Vagina (tissue), 2 donors: ENCODE measurements at regions not wholly inside any gene's neighbourhood (a gene's known extent, or its start where the extent isn't known, plus 50 kb on each side); places are given as distances from the start of the nearest gene placed in this dataset.

Experiments used
- CTCF ChIP-seq, 3 experiments: fragments of 450-650 bp in 2 of 3; fragments of 200-600 bp in 1 of 3; sonication (generic) in 1 of 3; IDR thresholded peaks; one replicate each; pipeline ENCODE4 v1.5.1; 2017 to 2019; ENCODE audit warnings: antibody characterized with exemption in 3 of 3, mild to moderate bottlenecking in 2 of 3, moderate library complexity in 2 of 3
- POLR2A ChIP-seq, 2 donors: fragments of 450-650 bp; IDR thresholded peaks; one replicate each; pipeline ENCODE4 v1.6.1; 2017; ENCODE audit warnings: antibody characterized with exemption in 2 of 2, mild to moderate bottlenecking in 2 of 2, moderate library complexity in 2 of 2
- POLR2AphosphoS5 ChIP-seq, 2 donors: sonication (generic); formaldehyde crosslinking; IDR thresholded peaks; one replicate each; pipeline ENCODE4 v1.9.0; 2017; ENCODE audit warnings: antibody characterized with exemption in 2 of 2, mild to moderate bottlenecking in 2 of 2, low read depth in 1 of 2; ENCODE audit not compliant: insufficient read depth in 1 of 2

GRCh38 chr7:25459057-25459456 lies 230.8 kb upstream of the NPVF start:
- no peak for TF ChIP-seq CTCF (IDR thresholded peaks at IDR 0.05)
- TF ChIP-seq POLR2A (IDR thresholded peaks at IDR 0.05): no peak
- no peak for TF ChIP-seq POLR2AphosphoS5 (IDR thresholded peaks at IDR 0.05; ENCODE audit: insufficient read depth in 1 of 2, low read depth in 1 of 2)
